Activated T-helper 2 cell treated with anti-CD3 and anti-CD28 coated beads, Interferon-gamma antibody, Interleukin-2, Interleukin-4, amounts not matched to agents 10 μg/mL and 5 μg/mL and 100 μg/mL, durations not matched to agents 14 hours and 24 hours and 36 hours (primary cell): ENCODE measurements at regions not wholly inside any gene's neighbourhood (a gene's known extent, or its start where the extent isn't known, plus 50 kb on each side); places are given as distances from the start of the nearest gene placed in this dataset.

Experiments used
- DNase-seq: peaks from one replicate; pipeline ENCODE4 v3.0.0; 2021; ENCODE audit warnings: low spot score
- H3K27ac Mint-ChIP-seq: one replicate; pipeline ENCODE4 v1.8.0; 2021; ENCODE audit warnings: mixed read lengths
- H3K27me3 Mint-ChIP-seq: one replicate; pipeline ENCODE4 v1.8.0; 2021; ENCODE audit warnings: low read depth, mixed read lengths
- H3K36me3 Mint-ChIP-seq: one replicate; pipeline ENCODE4 v1.8.0; 2021; ENCODE audit warnings: low read depth, mixed read lengths
- H3K4me1 Mint-ChIP-seq: one replicate; pipeline ENCODE4 v1.8.0; 2021; ENCODE audit warnings: low read depth, mixed read lengths
- H3K4me3 Mint-ChIP-seq: one replicate; pipeline ENCODE4 v1.8.0; 2021; ENCODE audit warnings: low read depth, mild to moderate bottlenecking, moderate library complexity, mixed read lengths
- H3K9me3 Mint-ChIP-seq: one replicate; pipeline ENCODE4 v1.8.0; 2021; ENCODE audit warnings: mixed read lengths
- intact Hi-C: fragments of 100-400 bp; cut with micrococcal nuclease; formaldehyde crosslinking; loops from one replicate; pipeline ENCODE4 v1.15.1; 2023

GRCh38 chr1:59154401-59154800 lies 142.5 kb upstream of the FGGY start:
- H3K36me3 Mint-ChIP-seq = no peaks in the 10 kb centered on the region
- intact Hi-C loops = loop anchor here (5.0 kb wide), 1 partner anchor 238 kb away; no protein-coding TSS in a partner anchor

GRCh38 chr1:59155351-59155750 lies 141.5 kb upstream of the FGGY start:
- Mint-ChIP-seq H3K27me3 (no peaks in the 10 kb centered on the region), H3K36me3 (no peaks in the 10 kb centered on the region), H3K9me3 (peaks cover 16% of the 10 kb centered on the region), H3K27ac (no peak overlapping the region), H3K4me3 (no peak overlapping the region), H3K4me1 (peaks cover 7% of the 10 kb centered on the region)
- DNase-seq = no peak
- intact Hi-C loops = no loop called here

More at GRCh38 chr1:59154401-59154800, 142.5 kb upstream of the FGGY start:
- Mint-ChIP-seq H3K9me3 (peaks cover 13% of the 10 kb centered on the region), H3K4me1 (peaks cover 11% of the 10 kb centered on the region), H3K27ac (no peak overlapping the region), H3K4me3 (no peak overlapping the region), H3K27me3 (no peaks in the 10 kb centered on the region)
- DNase-seq = no peak

- intact Hi-C loops = no loop called here
- DNase-seq = no peak
- peaks cover under 1% of the 10 kb centered on the region for H3K4me1 Mint-ChIP-seq
- no peak overlapping the region for H3K27ac Mint-ChIP-seq
- no peak overlapping the region for H3K4me3 Mint-ChIP-seq
- H3K36me3 Mint-ChIP-seq = no peaks in the 10 kb centered on the region
- peaks cover 16% of the 10 kb centered on the region for H3K9me3 Mint-ChIP-seq
- H3K27me3 Mint-ChIP-seq = no peaks in the 10 kb centered on the region
Observed at GRCh38 chr1:59156051-59156450, 140.8 kb upstream of the FGGY start.

- no peak overlapping the region for H3K4me3 Mint-ChIP-seq
Observed at GRCh38 chr1:59156526-59157199, 140.2 kb upstream of the FGGY start.

GRCh38 chr1:59158321-59158720 lies 138.6 kb upstream of the FGGY start:
- H3K4me1 Mint-ChIP-seq = no peaks in the 10 kb centered on the region

More at GRCh38 chr1:59156526-59157199, 140.2 kb upstream of the FGGY start:
- Mint-ChIP-seq H3K9me3 (peaks cover 16% of the 10 kb centered on the region), H3K36me3 (no peaks in the 10 kb centered on the region), H3K27ac (no peak overlapping the region), H3K4me1 (no peaks in the 10 kb centered on the region), H3K27me3 (no peaks in the 10 kb centered on the region)
- no peak for DNase-seq
- intact Hi-C loops = no loop called here

GRCh38 chr1:59159557-59160203 lies 137.2 kb upstream of the FGGY start:
- Mint-ChIP-seq H3K27ac (no peak overlapping the region), H3K27me3 (peaks cover 7% of the 10 kb centered on the region), H3K9me3 (peaks cover 16% of the 10 kb centered on the region), H3K4me3 (no peak overlapping the region), H3K36me3 (no peaks in the 10 kb centered on the region), H3K4me1 (no peaks in the 10 kb centered on the region)
- no peak for DNase-seq
- intact Hi-C loops = no loop called here

More at GRCh38 chr1:59158321-59158720, 138.6 kb upstream of the FGGY start:
- intact Hi-C loops = no loop called here
- H3K9me3 Mint-ChIP-seq = peaks cover 16% of the 10 kb centered on the region
- no peak for DNase-seq
- no peak overlapping the region for H3K4me3 Mint-ChIP-seq
- no peaks in the 10 kb centered on the region for H3K36me3 Mint-ChIP-seq
- peaks cover 4% of the 10 kb centered on the region for H3K27me3 Mint-ChIP-seq
- H3K27ac Mint-ChIP-seq = no peak overlapping the region

- DNase-seq = no peak
- intact Hi-C loops = no loop called here
- Mint-ChIP-seq H3K4me3 (no peak overlapping the region), H3K36me3 (no peaks in the 10 kb centered on the region), H3K9me3 (peaks cover 24% of the 10 kb centered on the region), H3K4me1 (no peaks in the 10 kb centered on the region), H3K27ac (no peak overlapping the region), H3K27me3 (peaks cover 16% of the 10 kb centered on the region)
Observed at GRCh38 chr1:59161136-59161535, 135.8 kb upstream of the FGGY start.

- intact Hi-C loops = no loop called here
- no peak for DNase-seq
- no peak overlapping the region for H3K4me3 Mint-ChIP-seq
- H3K36me3 Mint-ChIP-seq = no peaks in the 10 kb centered on the region
- H3K4me1 Mint-ChIP-seq = no peaks in the 10 kb centered on the region
- H3K27ac Mint-ChIP-seq = no peak overlapping the region
- peaks cover 25% of the 10 kb centered on the region for H3K27me3 Mint-ChIP-seq
- peaks cover 34% of the 10 kb centered on the region for H3K9me3 Mint-ChIP-seq
Observed at GRCh38 chr1:59162665-59163064, 134.2 kb upstream of the FGGY start.

GRCh38 chr1:59163268-59164092 lies 133.4 kb upstream of the FGGY start:
- no peak overlapping the region for H3K4me3 Mint-ChIP-seq
- H3K36me3 Mint-ChIP-seq = no peaks in the 10 kb centered on the region
- intact Hi-C loops = no loop called here
- no peak for DNase-seq
- H3K27ac Mint-ChIP-seq = no peak overlapping the region
- H3K9me3 Mint-ChIP-seq = peaks cover 34% of the 10 kb centered on the region
- no peaks in the 10 kb centered on the region for H3K4me1 Mint-ChIP-seq
- H3K27me3 Mint-ChIP-seq = peaks cover 25% of the 10 kb centered on the region

- Mint-ChIP-seq H3K36me3 (no peaks in the 10 kb centered on the region), H3K9me3 (peaks cover 25% of the 10 kb centered on the region), H3K27me3 (peaks cover 28% of the 10 kb centered on the region), H3K4me1 (no peaks in the 10 kb centered on the region), H3K4me3 (no peak overlapping the region), H3K27ac (no peak overlapping the region)
- DNase-seq = no peak
- intact Hi-C loops = no loop called here
Observed at GRCh38 chr1:59164371-59164770, 132.5 kb upstream of the FGGY start.

GRCh38 chr1:59165353-59165752 lies 131.5 kb upstream of the FGGY start:
- no peak for DNase-seq
- Mint-ChIP-seq H3K27me3 (peaks cover 33% of the 10 kb centered on the region), H3K27ac (no peak overlapping the region), H3K4me1 (peaks cover 2% of the 10 kb centered on the region), H3K9me3 (peaks cover 22% of the 10 kb centered on the region), H3K36me3 (no peaks in the 10 kb centered on the region), H3K4me3 (no peak overlapping the region)
- intact Hi-C loops = no loop called here

GRCh38 chr1:59169703-59170102 lies 127.2 kb upstream of the FGGY start:
- Mint-ChIP-seq H3K4me3 (no peak overlapping the region), H3K9me3 (peaks cover 22% of the 10 kb centered on the region), H3K27me3 (peaks cover 37% of the 10 kb centered on the region), H3K4me1 (peaks cover 5% of the 10 kb centered on the region), H3K36me3 (no peaks in the 10 kb centered on the region), H3K27ac (no peak overlapping the region)
- intact Hi-C loops = no loop called here
- DNase-seq = no peak

- no peaks in the 10 kb centered on the region for H3K36me3 Mint-ChIP-seq
- intact Hi-C loops = no loop called here
- H3K4me3 Mint-ChIP-seq = no peak overlapping the region
- peaks cover 5% of the 10 kb centered on the region for H3K4me1 Mint-ChIP-seq
- peaks cover 19% of the 10 kb centered on the region for H3K9me3 Mint-ChIP-seq
- H3K27ac Mint-ChIP-seq = no peak overlapping the region
- DNase-seq = no peak
- peaks cover 32% of the 10 kb centered on the region for H3K27me3 Mint-ChIP-seq
Observed at GRCh38 chr1:59170659-59171058, 126.2 kb upstream of the FGGY start.
